NCI-H1048 (cell line): ENCODE measurements at regions not wholly inside any gene's neighbourhood (a gene's known extent, or its start where the extent isn't known, plus 50 kb on each side); places are given as distances from the start of the nearest gene placed in this dataset.

Experiments used
- DNase-seq: peaks from one replicate; lab custom pipeline; 2025; lab: John Stamatoyannopoulos, UW

DNA sequence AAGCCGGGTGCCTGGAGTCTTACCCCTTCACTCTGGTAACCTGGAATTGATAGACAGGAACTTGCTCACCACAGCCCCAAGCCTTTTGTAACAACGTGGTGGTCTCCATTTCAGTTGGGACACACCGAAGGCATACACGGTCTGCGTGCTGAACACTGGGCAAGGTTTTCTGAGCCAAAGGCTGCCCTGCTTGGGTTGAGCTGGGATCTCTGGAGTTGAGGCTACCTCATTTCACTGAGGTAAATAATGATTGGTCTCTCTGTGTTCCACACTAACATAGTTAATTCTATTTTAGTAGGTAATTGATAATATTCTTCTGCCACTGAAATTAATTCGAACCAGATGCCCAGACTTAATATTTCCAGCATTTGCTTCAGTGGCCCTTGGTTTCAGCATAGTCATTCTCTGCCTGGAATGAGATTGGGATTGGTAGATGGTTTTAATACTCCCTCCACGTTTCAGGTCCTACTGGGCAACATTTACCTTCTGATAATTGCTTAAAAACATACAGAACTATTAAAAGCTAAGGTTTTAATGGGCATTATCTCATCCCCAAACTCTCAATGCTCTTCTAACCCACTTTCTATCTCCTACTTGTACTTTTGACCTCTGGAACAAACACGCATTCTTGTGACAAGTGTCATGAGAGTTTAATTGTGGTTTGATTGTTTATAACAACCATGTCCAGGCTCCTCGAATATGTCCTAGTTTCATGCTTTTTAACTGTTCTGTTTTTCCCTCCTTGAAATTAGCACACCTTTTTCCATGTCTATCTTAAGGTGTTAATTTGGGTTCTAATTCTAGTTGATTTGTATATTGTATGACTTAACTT is 202.3 kb upstream of the KLF6 start:
- no peak for DNase-seq

DNA sequence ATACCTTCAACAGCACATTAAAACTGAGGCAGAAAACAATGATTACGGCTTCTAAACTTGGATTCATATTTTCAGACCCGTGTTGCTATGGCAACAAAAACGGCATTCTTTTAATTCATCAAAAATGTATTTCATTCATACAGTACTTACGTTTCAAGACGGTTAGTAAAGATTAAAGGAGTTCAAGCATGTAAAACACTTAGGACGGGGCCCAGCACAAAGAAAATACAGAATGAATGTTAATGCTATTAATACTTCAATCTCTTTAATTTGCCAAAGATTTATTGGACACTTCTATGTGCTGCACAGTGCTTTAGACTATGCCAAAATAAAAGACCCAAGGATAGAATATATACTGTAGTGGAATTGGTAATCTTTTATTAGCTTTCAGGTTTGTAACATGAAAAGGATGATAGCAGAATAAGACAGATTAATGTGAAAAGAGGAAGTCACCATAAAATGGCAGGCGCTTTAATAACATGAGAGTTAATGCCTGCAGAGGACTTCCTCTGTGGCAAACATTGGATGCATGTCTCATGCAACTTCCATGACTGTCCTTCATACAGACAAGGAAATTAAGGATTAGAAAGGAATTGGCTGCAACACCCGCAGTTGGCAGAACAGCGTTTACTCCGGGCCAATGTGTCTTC is 201.6 kb upstream of the KLF6 start:
- DNase-seq: no peak

DNA sequence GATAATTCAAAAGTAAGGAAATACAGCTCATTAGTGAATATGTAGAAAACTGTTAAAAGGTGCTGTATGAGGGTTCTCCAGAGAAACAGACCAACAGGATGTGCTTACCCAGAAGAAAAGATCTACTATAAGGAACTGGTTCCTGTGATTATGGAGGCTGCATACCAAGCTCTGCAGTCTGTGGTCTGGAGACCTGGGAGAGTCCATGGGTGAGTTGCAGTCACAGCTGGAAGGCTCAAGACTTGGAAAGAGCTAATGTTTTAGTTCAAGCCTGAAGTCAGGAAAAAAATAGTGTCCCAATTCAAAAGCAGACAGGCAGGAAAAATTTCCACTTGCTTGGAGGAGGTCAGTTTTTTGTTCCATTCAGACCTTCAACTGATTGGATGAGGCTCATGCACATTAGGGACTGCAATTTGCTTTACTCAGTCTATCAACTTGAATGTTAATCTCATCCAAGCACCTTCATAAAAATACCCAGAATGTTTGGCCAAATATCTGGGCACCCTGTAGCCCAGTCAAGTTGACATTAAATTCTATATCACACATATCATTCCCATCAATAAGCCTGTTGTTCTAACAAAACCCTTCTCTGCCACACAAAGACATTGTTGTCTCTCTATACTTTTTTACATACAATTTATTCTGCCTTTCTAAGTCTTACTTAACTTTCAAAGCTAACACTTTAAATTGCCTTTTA is 197.9 kb upstream of the KLF6 start:
- no peak for DNase-seq

- no peak for DNase-seq
These were observed 196.3 kb upstream of the KLF6 start for GRCh38 chr10:3981300-3981699.

- DNase-seq: no peak
These were observed 195.7 kb upstream of the KLF6 start for GRCh38 chr10:3980660-3981059.

- DNase-seq: no peak
These were observed 195.1 kb upstream of the KLF6 start for GRCh38 chr10:3980144-3980543.

DNA sequence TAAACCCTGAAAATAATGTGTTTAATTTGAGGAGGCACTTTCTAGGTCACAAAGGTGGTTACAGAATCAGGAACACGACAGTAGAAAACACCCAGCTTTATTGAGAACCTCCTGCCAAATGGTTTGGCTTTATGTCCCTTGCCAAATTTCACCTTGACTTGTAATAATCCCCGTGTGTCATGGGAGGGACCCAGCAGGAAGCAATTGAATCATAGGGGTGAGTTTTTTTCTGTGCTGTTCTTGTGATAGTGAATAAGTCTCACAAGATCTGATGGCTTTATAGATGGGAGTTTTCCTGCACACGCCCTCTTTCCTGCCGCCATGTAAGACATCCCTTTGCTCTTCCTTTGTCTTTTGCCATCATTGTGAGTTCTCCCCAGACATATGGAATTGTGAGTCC is 193.8 kb upstream of the KLF6 start:
- no peak for DNase-seq

- no peak for DNase-seq
These were observed 193.2 kb upstream of the KLF6 start for GRCh38 chr10:3978174-3978573.

- no peak for DNase-seq
These were observed 192.8 kb upstream of the KLF6 start for GRCh38 chr10:3977761-3978160.

DNA sequence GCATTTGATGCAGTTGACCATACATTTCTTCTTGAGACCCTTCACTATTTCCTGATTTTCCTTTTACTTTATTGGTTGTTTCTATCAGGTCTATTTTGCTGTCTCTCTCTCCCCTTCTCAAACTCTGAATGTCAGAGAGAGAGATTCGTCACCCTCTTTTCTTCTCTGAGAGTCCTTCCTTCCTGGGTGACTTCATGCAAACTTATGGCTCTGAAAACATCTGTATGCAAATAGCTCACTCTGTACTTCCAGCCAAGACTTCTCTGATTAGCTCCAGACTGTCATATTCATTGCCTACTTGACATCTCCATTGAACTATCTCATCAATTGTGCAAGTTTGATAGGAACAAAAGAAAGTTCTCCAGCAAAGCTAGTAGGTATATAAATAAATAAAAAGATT is 191.7 kb upstream of the KLF6 start:
- DNase-seq: no peak

- DNase-seq: no peak
These were observed 191.2 kb upstream of the KLF6 start for GRCh38 chr10:3976171-3976570.

GRCh38 chr10:3975016-3975415 is 190.0 kb upstream of the KLF6 start:
- no peak for DNase-seq

- DNase-seq: no peak
These were observed 187.7 kb upstream of the KLF6 start for GRCh38 chr10:3972460-3973301.

GRCh38 chr10:3971713-3972112 is 186.7 kb upstream of the KLF6 start:
- no peak for DNase-seq

- DNase-seq: no peak
These were observed 185.1 kb upstream of the KLF6 start for GRCh38 chr10:3969876-3970666.

DNA sequence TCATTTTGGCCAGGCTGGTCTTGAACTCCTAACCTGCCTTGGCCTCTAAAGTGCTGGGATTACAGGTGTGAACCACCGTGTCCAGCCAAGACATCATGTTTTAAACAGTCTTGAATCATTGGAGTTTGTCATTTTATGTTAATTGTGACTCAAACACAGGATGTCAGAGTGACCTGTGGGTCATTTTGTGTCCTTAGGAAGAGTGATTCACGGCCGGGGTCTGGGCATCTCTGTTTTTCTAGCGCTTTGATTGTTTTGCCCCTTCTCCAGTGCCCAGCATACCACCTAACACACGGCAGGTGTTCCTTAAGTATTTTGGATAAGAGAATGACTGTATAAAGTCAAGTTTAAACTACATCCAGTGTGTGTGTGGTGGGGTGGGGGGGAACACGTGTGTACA is 183.7 kb upstream of the KLF6 start:
- no peak for DNase-seq

DNA sequence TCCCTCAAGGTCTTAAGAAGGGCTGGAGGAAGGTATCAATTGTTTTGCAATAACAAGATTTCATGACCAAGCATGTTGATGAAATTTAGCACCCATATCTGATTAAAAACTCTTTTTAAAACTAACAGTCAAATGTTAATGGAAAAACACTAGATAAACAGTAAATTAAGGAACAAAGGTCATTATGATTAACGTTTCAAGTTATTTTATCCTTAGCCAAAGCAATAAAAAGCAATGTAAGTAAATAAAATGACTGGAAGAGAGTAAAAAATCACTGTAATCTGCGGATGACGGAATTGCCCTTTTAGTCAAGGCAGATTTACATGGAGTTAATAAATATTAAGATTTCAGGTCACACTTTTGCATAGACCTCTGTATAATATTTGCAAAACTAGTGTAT is 179.5 kb upstream of the KLF6 start:
- no peak for DNase-seq

- no peak for DNase-seq
These were observed 178.2 kb upstream of the KLF6 start for GRCh38 chr10:3963191-3963673.

DNA sequence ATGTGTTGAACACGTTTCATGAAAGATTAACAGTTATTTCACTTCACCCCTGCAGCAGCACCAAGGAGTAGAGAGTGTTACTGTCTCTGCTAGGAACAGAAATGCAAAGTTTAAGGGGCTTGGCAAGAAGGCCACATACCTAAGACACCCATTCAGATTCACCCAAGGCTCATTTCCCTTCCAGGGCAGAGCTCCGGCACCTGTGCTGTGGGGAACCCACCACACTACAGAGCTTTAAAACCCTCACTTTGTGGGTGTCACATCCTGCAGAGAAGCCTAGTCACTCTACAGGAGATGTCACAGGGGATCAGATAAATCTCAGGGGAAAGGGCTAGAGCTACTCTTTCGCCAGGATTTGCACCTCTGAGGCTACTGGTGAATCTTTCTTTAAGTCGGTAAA is 176.1 kb upstream of the KLF6 start:
- DNase-seq: no peak

- no peak for DNase-seq
These were observed 175.5 kb upstream of the KLF6 start for GRCh38 chr10:3960496-3960895.
